ENCODE measurements at regions not wholly inside any gene's neighbourhood (a gene's known extent, or its start where the extent isn't known, plus 50 kb on each side); places are given as distances from the start of the nearest gene placed in this dataset.

- CTCF ChIA-PET = no interaction called here
- POLR2A ChIA-PET = no interaction called here
These were observed 107.2 kb upstream of the ANO1 start for GRCh38 chr11:69970785-69971535.

GRCh38 chr11:69971741-69972140 is 106.4 kb upstream of the ANO1 start:
- ChIA-PET CTCF (no interaction called here), POLR2A (no interaction called here)
- no peak for DNase-seq (ENCODE audit: extremely low spot score)
- TF ChIP-seq FOXA1 (IDR thresholded peaks at IDR 0.05) (no peak), TARDBP (IDR thresholded peaks at IDR 0.05) (no peak), NFRKB (IDR thresholded peaks at IDR 0.05) (no peak), ARNT (IDR thresholded peaks at IDR 0.05) (no peak), L3MBTL2 (conservative IDR thresholded peaks at IDR 0.05) (no peak), SUZ12 (IDR thresholded peaks at IDR 0.05) (no peak), FOXM1 (IDR thresholded peaks at IDR 0.05; ENCODE audit: borderline replicate concordance) (no peak), CTBP1 (IDR thresholded peaks at IDR 0.05; ENCODE audit: borderline replicate concordance) (no peak), FOXK2 (IDR thresholded peaks at IDR 0.05) (no peak), BHLHE40 (IDR thresholded peaks at IDR 0.05; ENCODE audit: borderline replicate concordance) (no peak)

More at GRCh38 chr11:69970785-69971535, 107.2 kb upstream of the ANO1 start:
- no peak for DNase-seq (ENCODE audit: extremely low spot score)
- TF ChIP-seq NFRKB (IDR thresholded peaks at IDR 0.05) = no peak
- no peak for TF ChIP-seq CTBP1 (IDR thresholded peaks at IDR 0.05; ENCODE audit: borderline replicate concordance)
- no peak for TF ChIP-seq PKNOX1 (IDR thresholded peaks at IDR 0.05)
- TF ChIP-seq ZNF384 (IDR thresholded peaks at IDR 0.05) = no peak
- TF ChIP-seq SP1 (IDR thresholded peaks at IDR 0.05) = no peak
- TF ChIP-seq BHLHE40 (IDR thresholded peaks at IDR 0.05; ENCODE audit: borderline replicate concordance) = no peak
- no peak for TF ChIP-seq FOXA1 (IDR thresholded peaks at IDR 0.05)
- no peak for TF ChIP-seq FOXK2 (IDR thresholded peaks at IDR 0.05)
- TF ChIP-seq ARNT (IDR thresholded peaks at IDR 0.05) = no peak
- no peak for TF ChIP-seq LEF1 (IDR thresholded peaks at IDR 0.05; ENCODE audit: borderline replicate concordance)
- no peak for TF ChIP-seq TARDBP (IDR thresholded peaks at IDR 0.05)
- TF ChIP-seq FOXM1 (IDR thresholded peaks at IDR 0.05; ENCODE audit: borderline replicate concordance) = no peak
- no peak for TF ChIP-seq SUZ12 (IDR thresholded peaks at IDR 0.05)
- no peak for TF ChIP-seq L3MBTL2 (conservative IDR thresholded peaks at IDR 0.05)
- TF ChIP-seq ELF4 (IDR thresholded peaks at IDR 0.05) = no peak
- TF ChIP-seq HDGF (IDR thresholded peaks at IDR 0.05; ENCODE audit: borderline replicate concordance) = no peak

GRCh38 chr11:69972351-69972802 is 105.7 kb upstream of the ANO1 start:
- no peak for DNase-seq (ENCODE audit: extremely low spot score)
- CTCF ChIA-PET = no interaction called here
- TF ChIP-seq SP1 (IDR thresholded peaks at IDR 0.05) (no peak), ZNF384 (IDR thresholded peaks at IDR 0.05) (no peak), FOXA1 (IDR thresholded peaks at IDR 0.05) (no peak), SUZ12 (IDR thresholded peaks at IDR 0.05) (no peak), L3MBTL2 (conservative IDR thresholded peaks at IDR 0.05) (no peak)
- POLR2A ChIA-PET = no interaction called here

GRCh38 chr11:69974528-69974927 is 103.6 kb upstream of the ANO1 start:
- TF ChIP-seq CTBP1 (IDR thresholded peaks at IDR 0.05; ENCODE audit: borderline replicate concordance) (no peak), FOXM1 (IDR thresholded peaks at IDR 0.05; ENCODE audit: borderline replicate concordance) (no peak), TARDBP (IDR thresholded peaks at IDR 0.05) (no peak)
- ChIA-PET CTCF (interaction anchor here (0.7 kb wide), 1 partner anchor 17 kb away, joined by 4 read pairs; no protein-coding TSS in a partner anchor), POLR2A (no interaction called here)
- no peak for DNase-seq (ENCODE audit: extremely low spot score)

- TF ChIP-seq NFRKB (IDR thresholded peaks at IDR 0.05) (no peak), FOXM1 (IDR thresholded peaks at IDR 0.05; ENCODE audit: borderline replicate concordance) (no peak), SUZ12 (IDR thresholded peaks at IDR 0.05) (no peak), PKNOX1 (IDR thresholded peaks at IDR 0.05) (no peak), ELF4 (IDR thresholded peaks at IDR 0.05) (no peak), LEF1 (IDR thresholded peaks at IDR 0.05; ENCODE audit: borderline replicate concordance) (no peak), CTBP1 (IDR thresholded peaks at IDR 0.05; ENCODE audit: borderline replicate concordance) (no peak), BHLHE40 (IDR thresholded peaks at IDR 0.05; ENCODE audit: borderline replicate concordance) (no peak), TARDBP (IDR thresholded peaks at IDR 0.05) (no peak), ARNT (IDR thresholded peaks at IDR 0.05) (no peak), ZNF384 (IDR thresholded peaks at IDR 0.05) (no peak), L3MBTL2 (conservative IDR thresholded peaks at IDR 0.05) (no peak), FOXA1 (IDR thresholded peaks at IDR 0.05) (no peak), HDGF (IDR thresholded peaks at IDR 0.05; ENCODE audit: borderline replicate concordance) (no peak), FOXK2 (IDR thresholded peaks at IDR 0.05) (no peak)
- CTCF ChIA-PET = no interaction called here
- no peak for DNase-seq (ENCODE audit: extremely low spot score)
- POLR2A ChIA-PET = no interaction called here
These were observed 102.3 kb upstream of the ANO1 start for GRCh38 chr11:69975822-69976221.

- no peak for DNase-seq (ENCODE audit: extremely low spot score)
- no peak for TF ChIP-seq L3MBTL2 (conservative IDR thresholded peaks at IDR 0.05)
- no peak for TF ChIP-seq PKNOX1 (IDR thresholded peaks at IDR 0.05)
- TF ChIP-seq ZNF384 (IDR thresholded peaks at IDR 0.05) = no peak
- TF ChIP-seq SP1 (IDR thresholded peaks at IDR 0.05) = no peak
- TF ChIP-seq HDGF (IDR thresholded peaks at IDR 0.05; ENCODE audit: borderline replicate concordance) = no peak
- POLR2A ChIA-PET = no interaction called here
- CTCF ChIA-PET = no interaction called here
These were observed 101.3 kb upstream of the ANO1 start for GRCh38 chr11:69976794-69977193.
